Activated T-helper 9 cell treated with anti-CD3 and anti-CD28 coated beads, Interleukin-2, amount 50 U/mL, for 16 hours (primary cell): ENCODE measurements at regions not wholly inside any gene's neighbourhood (a gene's known extent, or its start where the extent isn't known, plus 50 kb on each side); places are given as distances from the start of the nearest gene placed in this dataset.

Source experiments
- DNase-seq: peaks from one replicate; pipeline ENCODE4 v3.0.0-alpha.2; 2020; ENCODE audit warnings: low read depth

- no peak for DNase-seq
Measured at GRCh38 chr17:65364438-65364837, 197.0 kb downstream of the AXIN2 start.

- no peak for DNase-seq
Measured at GRCh38 chr17:65362826-65363225, 198.6 kb downstream of the AXIN2 start.

GRCh38 chr17:65360961-65361552 lies 200.4 kb downstream of the AXIN2 start:
- DNase-seq: no peak

- no peak for DNase-seq
Measured at GRCh38 chr17:65359016-65359415, 202.4 kb downstream of the AXIN2 start.

- no peak for DNase-seq
Measured at GRCh38 chr17:65356536-65356935, 204.9 kb downstream of the AXIN2 start.

- DNase-seq: no peak
Measured at GRCh38 chr17:65355246-65355645, 206.2 kb downstream of the AXIN2 start.

- DNase-seq: no peak
Measured at GRCh38 chr17:65349916-65350315, 211.5 kb downstream of the AXIN2 start.

GRCh38 chr17:65346166-65346565 lies 209.0 kb downstream of the RGS9 start:
- no peak for DNase-seq

GRCh38 chr17:65345261-65346005 lies 208.3 kb downstream of the RGS9 start:
- no peak for DNase-seq

- DNase-seq: no peak
Measured at GRCh38 chr17:65340401-65340800, 203.2 kb downstream of the RGS9 start.

- no peak for DNase-seq
Measured at GRCh38 chr17:65334406-65334805, 197.2 kb downstream of the RGS9 start.

- no peak for DNase-seq
Measured at GRCh38 chr17:65332779-65333178, 195.6 kb downstream of the RGS9 start.

- DNase-seq: no peak
Measured at GRCh38 chr17:65332375-65332774, 195.2 kb downstream of the RGS9 start.

GRCh38 chr17:65328567-65328966 lies 191.4 kb downstream of the RGS9 start:
- no peak for DNase-seq

- DNase-seq: no peak
Measured at GRCh38 chr17:65324611-65325342, 187.6 kb downstream of the RGS9 start.

- no peak for DNase-seq
Measured at GRCh38 chr17:65323049-65323448, 185.9 kb downstream of the RGS9 start.

- DNase-seq: no peak
Measured at GRCh38 chr17:65320820-65321219, 183.7 kb downstream of the RGS9 start.

GRCh38 chr17:65314212-65314611 lies 177.0 kb downstream of the RGS9 start:
- no peak for DNase-seq

- DNase-seq: no peak
Measured at GRCh38 chr17:65312718-65313377, 175.7 kb downstream of the RGS9 start.

GRCh38 chr17:65311261-65311660 lies 174.1 kb downstream of the RGS9 start:
- no peak for DNase-seq

- no peak for DNase-seq
Measured at GRCh38 chr17:65307961-65308316, 170.8 kb downstream of the RGS9 start.

- no peak for DNase-seq
Measured at GRCh38 chr17:65307081-65307960, 170.2 kb downstream of the RGS9 start.
